Fibroblast of lung (primary cell): ENCODE measurements at regions not wholly inside any gene's neighbourhood (a gene's known extent, or its start where the extent isn't known, plus 50 kb on each side); places are given as distances from the start of the nearest gene placed in this dataset.

Source experiments
- EZH2 ChIP-seq: IDR thresholded peaks from 2 replicates; pipeline ENCODE4 v1.5.1; 2012; ENCODE audit warnings: low read length, control low read depth, mild to moderate bottlenecking; ENCODE audit errors: missing control alignments
- TF ChIP-seq, protein P1 (sequence below), 2 donors: IDR thresholded peaks in 1 of 2; conservative IDR thresholded peaks in 1 of 2; 1 replicate in 1 of 2; 2 replicates in 1 of 2; pipeline ENCODE4 v1.5.1; 2011 to 2012; ENCODE audit warnings: low read length in 2 of 2, control low read depth in 1 of 2, inconsistent platforms in 1 of 2, low read depth in 1 of 2, mild to moderate bottlenecking in 1 of 2

DNA sequence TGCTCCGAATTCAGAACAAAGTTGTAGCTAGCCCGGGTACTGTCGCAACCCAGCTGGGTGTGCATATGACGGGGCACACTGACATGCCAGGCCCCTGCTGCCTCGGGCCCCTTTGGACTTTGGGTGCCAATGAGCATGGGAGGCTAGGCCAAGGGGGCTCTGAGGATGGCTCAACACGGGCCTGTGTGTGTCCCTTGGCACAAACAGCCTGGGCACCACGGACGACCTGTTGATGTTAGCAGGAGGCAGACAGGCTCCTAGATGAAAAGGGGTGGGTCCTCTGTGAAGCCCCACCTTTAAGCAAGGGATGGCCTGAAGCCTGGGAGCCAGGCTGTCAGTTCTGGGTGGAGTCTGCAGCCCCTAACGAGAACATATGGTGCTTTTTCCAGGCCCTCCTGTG, 1688.2 kb downstream of the EFNA5 start:
- TF ChIP-seq, protein P1, sequence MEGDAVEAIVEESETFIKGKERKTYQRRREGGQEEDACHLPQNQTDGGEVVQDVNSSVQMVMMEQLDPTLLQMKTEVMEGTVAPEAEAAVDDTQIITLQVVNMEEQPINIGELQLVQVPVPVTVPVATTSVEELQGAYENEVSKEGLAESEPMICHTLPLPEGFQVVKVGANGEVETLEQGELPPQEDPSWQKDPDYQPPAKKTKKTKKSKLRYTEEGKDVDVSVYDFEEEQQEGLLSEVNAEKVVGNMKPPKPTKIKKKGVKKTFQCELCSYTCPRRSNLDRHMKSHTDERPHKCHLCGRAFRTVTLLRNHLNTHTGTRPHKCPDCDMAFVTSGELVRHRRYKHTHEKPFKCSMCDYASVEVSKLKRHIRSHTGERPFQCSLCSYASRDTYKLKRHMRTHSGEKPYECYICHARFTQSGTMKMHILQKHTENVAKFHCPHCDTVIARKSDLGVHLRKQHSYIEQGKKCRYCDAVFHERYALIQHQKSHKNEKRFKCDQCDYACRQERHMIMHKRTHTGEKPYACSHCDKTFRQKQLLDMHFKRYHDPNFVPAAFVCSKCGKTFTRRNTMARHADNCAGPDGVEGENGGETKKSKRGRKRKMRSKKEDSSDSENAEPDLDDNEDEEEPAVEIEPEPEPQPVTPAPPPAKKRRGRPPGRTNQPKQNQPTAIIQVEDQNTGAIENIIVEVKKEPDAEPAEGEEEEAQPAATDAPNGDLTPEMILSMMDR (conservative IDR thresholded peaks at IDR 0.05 in 1 of 2, IDR thresholded peaks at IDR 0.05 in 1 of 2; ENCODE audit: low read depth in 1 of 2, low read length in 2 of 2), result no peak
- no peak for TF ChIP-seq EZH2
